Thyroid gland (tissue), 4 donors: ENCODE measurements at regions not wholly inside any gene's neighbourhood (a gene's known extent, or its start where the extent isn't known, plus 50 kb on each side); places are given as distances from the start of the nearest gene placed in this dataset.

ENCODE experiments used
- POLR2A ChIP-seq, 2 donors: fragments of 450-650 bp; IDR thresholded peaks; one replicate each; pipeline ENCODE4 v1.6.1; 2017; ENCODE audit warnings: antibody characterized with exemption in 2 of 2, mild to moderate bottlenecking in 2 of 2, moderate library complexity in 1 of 2
- TF ChIP-seq, protein P1 (sequence below), 6 experiments: fragments of 200-600 bp in 3 of 6; fragments of 450-650 bp in 3 of 6; sonication (generic) in 3 of 6; IDR thresholded peaks; one replicate each; pipeline ENCODE4 v1.5.1; 2016 to 2019; ENCODE audit warnings: antibody characterized with exemption in 6 of 6, mild to moderate bottlenecking in 2 of 6, inconsistent platforms in 1 of 6, moderate library complexity in 1 of 6

DNA sequence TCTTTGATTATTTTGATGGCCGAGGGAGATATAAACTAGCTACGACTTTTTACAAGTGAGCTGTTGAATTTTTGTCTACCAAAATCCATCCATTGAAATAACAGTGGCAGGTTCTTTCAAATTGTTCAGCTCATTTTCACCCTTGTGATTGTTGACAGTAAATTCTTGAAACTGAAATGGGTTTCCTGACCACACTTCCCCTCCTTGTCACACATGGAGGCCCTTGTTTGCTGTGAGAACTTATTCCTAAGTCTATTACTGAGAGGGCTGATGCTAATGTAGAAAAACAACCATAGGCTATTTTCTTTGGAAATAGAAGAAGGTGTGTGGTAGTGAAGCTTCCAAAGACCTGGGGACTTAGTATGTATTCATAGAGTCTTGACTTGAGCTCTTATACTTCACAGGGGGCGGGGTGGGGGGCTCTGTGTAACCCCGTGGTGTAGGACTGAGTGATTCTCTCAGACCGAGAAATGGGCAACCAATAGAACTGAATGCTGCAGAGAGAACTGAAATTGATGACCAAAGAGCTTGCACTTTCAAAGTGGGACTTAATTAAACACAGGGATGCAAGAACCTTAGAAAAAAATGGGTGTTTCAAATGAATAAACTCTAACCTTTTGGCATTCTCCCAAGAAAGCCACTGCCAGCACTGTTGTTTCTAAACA, 718.9 kb downstream of the CCSER2 start:
- no peak for TF ChIP-seq POLR2A (IDR thresholded peaks at IDR 0.05)
- TF ChIP-seq, protein P1, sequence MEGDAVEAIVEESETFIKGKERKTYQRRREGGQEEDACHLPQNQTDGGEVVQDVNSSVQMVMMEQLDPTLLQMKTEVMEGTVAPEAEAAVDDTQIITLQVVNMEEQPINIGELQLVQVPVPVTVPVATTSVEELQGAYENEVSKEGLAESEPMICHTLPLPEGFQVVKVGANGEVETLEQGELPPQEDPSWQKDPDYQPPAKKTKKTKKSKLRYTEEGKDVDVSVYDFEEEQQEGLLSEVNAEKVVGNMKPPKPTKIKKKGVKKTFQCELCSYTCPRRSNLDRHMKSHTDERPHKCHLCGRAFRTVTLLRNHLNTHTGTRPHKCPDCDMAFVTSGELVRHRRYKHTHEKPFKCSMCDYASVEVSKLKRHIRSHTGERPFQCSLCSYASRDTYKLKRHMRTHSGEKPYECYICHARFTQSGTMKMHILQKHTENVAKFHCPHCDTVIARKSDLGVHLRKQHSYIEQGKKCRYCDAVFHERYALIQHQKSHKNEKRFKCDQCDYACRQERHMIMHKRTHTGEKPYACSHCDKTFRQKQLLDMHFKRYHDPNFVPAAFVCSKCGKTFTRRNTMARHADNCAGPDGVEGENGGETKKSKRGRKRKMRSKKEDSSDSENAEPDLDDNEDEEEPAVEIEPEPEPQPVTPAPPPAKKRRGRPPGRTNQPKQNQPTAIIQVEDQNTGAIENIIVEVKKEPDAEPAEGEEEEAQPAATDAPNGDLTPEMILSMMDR (IDR thresholded peaks at IDR 0.05) = no peak
